Endodermal cell (in vitro differentiated cells): ENCODE measurements at regions not wholly inside any gene's neighbourhood (a gene's known extent, or its start where the extent isn't known, plus 50 kb on each side); places are given as distances from the start of the nearest gene placed in this dataset.

Source experiments
- DNase-seq: peaks from one replicate; pipeline ENCODE4 v3.0.0-alpha.2; 2017
- H3K27ac ChIP-seq: 2 replicates; pipeline ENCODE4 v1.5.1; 2013; ENCODE audit warnings: mild to moderate bottlenecking, low read depth, low read length, moderate library complexity
- H3K27me3 ChIP-seq: 2 replicates; pipeline ENCODE4 v1.6.1; 2013; ENCODE audit warnings: mild to moderate bottlenecking, low read length, moderate library complexity; ENCODE audit not compliant: insufficient read depth, control insufficient read depth, poor library complexity, severe bottlenecking
- H3K36me3 ChIP-seq: 2 replicates; pipeline ENCODE4 v1.7.0; 2013; ENCODE audit warnings: mild to moderate bottlenecking, low read length, moderate library complexity; ENCODE audit not compliant: control insufficient read depth, insufficient read depth
- H3K4me1 ChIP-seq: one replicate; pipeline ENCODE4 v1.7.0; 2013; ENCODE audit warnings: low read length; ENCODE audit not compliant: control insufficient read depth, insufficient read depth
- H3K4me3 ChIP-seq: 2 replicates; pipeline ENCODE4 v1.5.1; 2013; ENCODE audit warnings: mild to moderate bottlenecking, low read length, moderate library complexity
- H3K9ac ChIP-seq: 2 replicates; pipeline ENCODE4 v1.6.1; 2013; ENCODE audit warnings: mild to moderate bottlenecking, low read length, moderate library complexity; ENCODE audit not compliant: poor library complexity, severe bottlenecking; ENCODE audit errors: extremely low read depth
- H3K9me3 ChIP-seq: 2 replicates; pipeline ENCODE4 v1.6.1; 2013; ENCODE audit warnings: mild to moderate bottlenecking, low read length, moderate library complexity; ENCODE audit not compliant: control insufficient read depth
- H3K27ac Mint-ChIP-seq: 2 replicates; pipeline ENCODE4 v1.8.0; 2020; ENCODE audit warnings: mixed read lengths
- H3K27me3 Mint-ChIP-seq: 2 replicates; pipeline ENCODE4 v1.8.0; 2021; ENCODE audit warnings: mild to moderate bottlenecking, mixed read lengths; ENCODE audit not compliant: insufficient read depth
- H3K36me3 Mint-ChIP-seq: 2 replicates; pipeline ENCODE4 v1.8.0; 2020; ENCODE audit warnings: low read depth, mixed read lengths
- H3K4me1 Mint-ChIP-seq: 2 replicates; pipeline ENCODE4 v1.8.0; 2020; ENCODE audit warnings: mixed read lengths
- H3K4me3 Mint-ChIP-seq: 2 replicates; pipeline ENCODE4 v1.8.0; 2020; ENCODE audit warnings: mild to moderate bottlenecking, moderate library complexity, mixed read lengths
- H3K9me3 Mint-ChIP-seq: 2 replicates; pipeline ENCODE4 v1.8.0; 2020; ENCODE audit warnings: mild to moderate bottlenecking, mixed read lengths
- WGBS, 2 experiments: methylation state at CpG; one replicate each; pipeline versions ENCODE4 v1.1.5 to v1.1.7; 2013; ENCODE audit warnings: missing lambda C conversion rate in 2 of 2, mixed read lengths in 1 of 2; ENCODE audit not compliant: insufficient coverage in 1 of 2, insufficient read length in 1 of 2; 5-methylcytosine and 5-hydroxymethylcytosine counted together
- TF ChIP-seq, protein P1 (sequence below): fragments of 200-600 bp; sonication (generic); conservative IDR thresholded peaks from 2 replicates; pipeline ENCODE4 v1.5.0; 2021; ENCODE audit warnings: antibody characterized with exemption, mild to moderate bottlenecking

DNA sequence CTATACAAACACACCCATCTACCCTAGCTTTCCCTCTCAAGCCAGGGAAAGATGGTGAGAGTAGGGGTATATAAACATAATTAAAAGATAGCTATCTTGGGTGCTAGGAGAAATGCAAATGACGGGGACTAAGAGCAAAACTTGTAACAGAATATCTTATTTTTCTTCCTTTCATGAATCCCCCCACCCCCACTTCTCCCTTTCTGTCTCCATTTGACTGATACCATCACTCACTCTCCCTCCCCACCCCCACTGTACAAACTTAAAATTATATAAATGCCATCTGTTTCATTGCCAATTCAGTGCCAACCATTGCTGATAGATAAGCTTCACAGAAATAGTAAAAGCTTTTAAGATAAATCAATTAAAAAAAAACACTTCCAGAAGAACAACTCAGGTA lies 268.6 kb downstream of the SLC6A15 start:
- H3K4me1 Mint-ChIP-seq = no peaks in the 10 kb centered on the region
- no peak overlapping the region for H3K27ac Mint-ChIP-seq
- no peak overlapping the region for H3K4me3 Mint-ChIP-seq
- H3K4me3 ChIP-seq = no peak overlapping the region
- no peaks in the 10 kb centered on the region for H3K4me1 ChIP-seq
- H3K9me3 ChIP-seq = no peaks in the 10 kb centered on the region
- H3K27me3 ChIP-seq = no peaks in the 10 kb centered on the region
- no peaks in the 10 kb centered on the region for H3K27me3 Mint-ChIP-seq
- H3K27ac ChIP-seq = no peak overlapping the region
- no peaks in the 10 kb centered on the region for H3K36me3 Mint-ChIP-seq
- no peak overlapping the region for H3K9ac ChIP-seq
- no peaks in the 10 kb centered on the region for H3K9me3 Mint-ChIP-seq
- 100% methylated on average over 1 of the region's 1 CpG; no CpG with 5 or more reads in 1 of the 2 experiments for WGBS, 2 experiments
- TF ChIP-seq, protein P1, sequence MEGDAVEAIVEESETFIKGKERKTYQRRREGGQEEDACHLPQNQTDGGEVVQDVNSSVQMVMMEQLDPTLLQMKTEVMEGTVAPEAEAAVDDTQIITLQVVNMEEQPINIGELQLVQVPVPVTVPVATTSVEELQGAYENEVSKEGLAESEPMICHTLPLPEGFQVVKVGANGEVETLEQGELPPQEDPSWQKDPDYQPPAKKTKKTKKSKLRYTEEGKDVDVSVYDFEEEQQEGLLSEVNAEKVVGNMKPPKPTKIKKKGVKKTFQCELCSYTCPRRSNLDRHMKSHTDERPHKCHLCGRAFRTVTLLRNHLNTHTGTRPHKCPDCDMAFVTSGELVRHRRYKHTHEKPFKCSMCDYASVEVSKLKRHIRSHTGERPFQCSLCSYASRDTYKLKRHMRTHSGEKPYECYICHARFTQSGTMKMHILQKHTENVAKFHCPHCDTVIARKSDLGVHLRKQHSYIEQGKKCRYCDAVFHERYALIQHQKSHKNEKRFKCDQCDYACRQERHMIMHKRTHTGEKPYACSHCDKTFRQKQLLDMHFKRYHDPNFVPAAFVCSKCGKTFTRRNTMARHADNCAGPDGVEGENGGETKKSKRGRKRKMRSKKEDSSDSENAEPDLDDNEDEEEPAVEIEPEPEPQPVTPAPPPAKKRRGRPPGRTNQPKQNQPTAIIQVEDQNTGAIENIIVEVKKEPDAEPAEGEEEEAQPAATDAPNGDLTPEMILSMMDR = no peak
- H3K36me3 ChIP-seq = no peaks in the 10 kb centered on the region
- DNase-seq = no peak

DNA sequence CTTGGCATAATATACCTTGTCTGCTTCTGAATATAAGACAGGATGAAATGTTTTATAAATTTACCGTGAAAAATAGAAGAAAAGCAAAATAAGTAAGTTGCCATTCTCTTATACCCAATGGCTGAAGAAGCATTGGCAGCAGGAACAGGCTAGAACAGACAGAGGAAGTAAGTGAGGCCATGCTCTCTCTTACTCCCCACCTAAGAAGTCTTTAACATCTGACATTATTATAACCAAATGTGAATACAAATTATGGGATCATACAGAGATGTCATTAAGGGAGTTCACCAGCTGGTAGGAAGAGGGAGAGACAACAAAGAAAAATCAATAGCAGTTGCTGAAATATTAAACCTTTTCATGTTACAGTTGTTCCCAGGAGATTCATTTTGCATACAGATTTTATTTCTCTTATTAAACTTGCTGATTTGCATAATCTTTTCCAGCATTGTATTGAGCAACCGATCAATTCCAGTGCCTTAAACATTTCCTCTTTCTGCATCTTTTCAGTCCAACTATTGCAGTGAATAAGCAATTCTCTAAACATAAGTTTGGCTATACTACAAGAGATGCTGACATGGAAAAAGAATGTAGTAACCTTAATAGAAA lies 270.6 kb downstream of the SLC6A15 start:
- H3K4me3 Mint-ChIP-seq = no peak overlapping the region
- Histone ChIP-seq H3K9ac (no peak overlapping the region), H3K36me3 (no peaks in the 10 kb centered on the region), H3K27me3 (no peaks in the 10 kb centered on the region), H3K9me3 (no peaks in the 10 kb centered on the region), H3K4me1 (no peaks in the 10 kb centered on the region), H3K27ac (no peak overlapping the region), H3K4me3 (no peak overlapping the region)
- H3K27ac Mint-ChIP-seq = no peak overlapping the region
- TF ChIP-seq, protein P1 = no peak
- WGBS, 2 experiments = 40 to 70% methylated on average over 1 to 2 of the region's 2 CpGs
- DNase-seq = no peak
- no peaks in the 10 kb centered on the region for H3K9me3 Mint-ChIP-seq
- H3K36me3 Mint-ChIP-seq = no peaks in the 10 kb centered on the region
- H3K27me3 Mint-ChIP-seq = no peaks in the 10 kb centered on the region
- H3K4me1 Mint-ChIP-seq = peaks cover 4% of the 10 kb centered on the region

DNA sequence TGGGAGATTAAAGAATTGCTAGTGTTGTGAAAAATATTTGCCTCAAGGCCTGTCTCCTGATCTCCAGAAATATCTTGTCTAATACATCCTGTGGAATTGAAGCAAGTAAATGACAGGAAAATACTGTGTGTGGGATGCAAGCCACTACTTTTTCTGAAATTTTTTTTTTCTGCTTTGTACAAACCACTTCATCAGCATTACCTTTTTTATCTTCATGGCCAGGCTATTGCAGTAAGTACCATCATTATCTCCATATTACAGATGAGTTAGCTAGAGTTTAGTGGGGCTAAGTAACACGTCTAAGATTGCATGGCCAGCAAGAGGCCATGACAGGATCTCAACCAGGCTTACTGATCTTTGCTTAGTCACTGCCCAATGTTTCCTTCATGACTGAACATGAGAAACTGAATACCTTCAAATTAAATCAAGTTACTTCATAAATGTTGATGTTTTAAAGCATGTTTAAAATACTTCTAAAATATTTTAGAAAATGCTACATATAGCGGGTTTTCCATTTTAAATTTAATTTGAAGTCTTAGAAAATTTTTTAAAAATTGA lies 273.7 kb downstream of the SLC6A15 start:
- H3K4me1 ChIP-seq = no peaks in the 10 kb centered on the region
- H3K4me3 ChIP-seq = no peak overlapping the region
- no peak overlapping the region for H3K27ac ChIP-seq
- H3K36me3 ChIP-seq = no peaks in the 10 kb centered on the region
- DNase-seq = no peak
- Mint-ChIP-seq H3K4me1 (peaks cover 4% of the 10 kb centered on the region), H3K4me3 (no peak overlapping the region), H3K36me3 (no peaks in the 10 kb centered on the region), H3K27ac (no peak overlapping the region), H3K9me3 (no peaks in the 10 kb centered on the region), H3K27me3 (no peaks in the 10 kb centered on the region)
- no peaks in the 10 kb centered on the region for H3K27me3 ChIP-seq
- 89 to 100% methylated on average over 1 of the region's 2 CpGs for WGBS, 2 experiments
- TF ChIP-seq, protein P1 = no peak
- no peaks in the 10 kb centered on the region for H3K9me3 ChIP-seq
- no peak overlapping the region for H3K9ac ChIP-seq
